ENCODE measurements at regions not wholly inside any gene's neighbourhood (a gene's known extent, or its start where the extent isn't known, plus 50 kb on each side); places are given as distances from the start of the nearest gene placed in this dataset.

GRCh38 chr2:78202366-78202765, 680.2 kb upstream of the LRRTM4 start:
- TF ChIP-seq ZNF37A (tag by site-specific recombination; IDR thresholded peaks at IDR 0.05): no peak
- no peak for TF ChIP-seq ZNF112 (tag by site-specific recombination; IDR thresholded peaks at IDR 0.05)
- TF ChIP-seq ZNF677 (tag by site-specific recombination; IDR thresholded peaks at IDR 0.05): no peak
- no peak for TF ChIP-seq ZNF354C (tag by site-specific recombination; IDR thresholded peaks at IDR 0.05; ENCODE audit: borderline replicate concordance, low read depth)
- TF ChIP-seq REPIN1 (tag by site-specific recombination; IDR thresholded peaks at IDR 0.05; ENCODE audit: low read depth): no peak
- no peak for TF ChIP-seq ZBTB11 (tag by site-specific recombination; conservative IDR thresholded peaks at IDR 0.05; ENCODE audit: low read depth)
- TF ChIP-seq ZNF658 (tag by site-specific recombination; IDR thresholded peaks at IDR 0.05): no peak
- no peak for TF ChIP-seq ZSCAN4 (tag by site-specific recombination; IDR thresholded peaks at IDR 0.05)
- no peak for TF ChIP-seq ZNF837 (tag by site-specific recombination; IDR thresholded peaks at IDR 0.05)
- TF ChIP-seq SCRT2 (tag by site-specific recombination; IDR thresholded peaks at IDR 0.05): no peak
- no peak for TF ChIP-seq ZSCAN18 (tag by site-specific recombination; IDR thresholded peaks at IDR 0.05)
- TF ChIP-seq ZNF639 (tag by site-specific recombination; IDR thresholded peaks at IDR 0.05): no peak
- TF ChIP-seq ZNF610 (tag by site-specific recombination; IDR thresholded peaks at IDR 0.05; ENCODE audit: borderline replicate concordance): no peak
- no peak for TF ChIP-seq KLF9 (tag by site-specific recombination; IDR thresholded peaks at IDR 0.05; ENCODE audit: low read depth)
- no peak for TF ChIP-seq PRDM1 (tag by site-specific recombination; IDR thresholded peaks at IDR 0.05)
- CTCF ChIA-PET: no interaction called here
- POLR2A ChIA-PET: no interaction called here
- H3K36me3 ChIP-seq (ENCODE audit: control insufficient read depth in 2 of 2, insufficient read depth in 1 of 2, low read length in 2 of 2): no peaks in the 10 kb centered on the region
- H3K27ac ChIP-seq (ENCODE audit: extremely low read depth, low read depth, low read length): no peak overlapping the region
- no peak overlapping the region for H3K4me3 ChIP-seq (ENCODE audit: low read depth, low read length)
- H3K4me1 ChIP-seq (ENCODE audit: control insufficient read depth, insufficient read depth, low read length): no peaks in the 10 kb centered on the region
- H3K9me3 ChIP-seq (ENCODE audit: control insufficient read depth, insufficient read depth, low read depth, low read length): no peaks in the 10 kb centered on the region

- TF ChIP-seq ZNF837 (tag by site-specific recombination; IDR thresholded peaks at IDR 0.05) (no peak), ZNF112 (tag by site-specific recombination; IDR thresholded peaks at IDR 0.05) (no peak), ZBTB21 (tag by site-specific recombination; IDR thresholded peaks at IDR 0.05) (no peak), PATZ1 (tag by site-specific recombination; IDR thresholded peaks at IDR 0.05) (no peak), MZF1 (tag by site-specific recombination; IDR thresholded peaks at IDR 0.05; ENCODE audit: borderline replicate concordance) (no peak), ZNF221 (tag by site-specific recombination; IDR thresholded peaks at IDR 0.05; ENCODE audit: borderline replicate concordance) (no peak), ZNF510 (tag by site-specific recombination; IDR thresholded peaks at IDR 0.05; ENCODE audit: insufficient replicate concordance) (no peak), ZNF548 (tag by site-specific recombination; IDR thresholded peaks at IDR 0.05) (no peak), TRIM28 (IDR thresholded peaks at IDR 0.05; ENCODE audit: borderline replicate concordance, low read length) (no peak)
- CTCF ChIA-PET: no interaction called here
- no peak overlapping the region for H3K4me3 ChIP-seq (ENCODE audit: low read depth, low read length)
These were observed 681.0 kb upstream of the LRRTM4 start for GRCh38 chr2:78202986-78203670.

More at GRCh38 chr2:78202986-78203670, 681.0 kb upstream of the LRRTM4 start:
- Histone ChIP-seq H3K36me3 (ENCODE audit: control insufficient read depth in 2 of 2, insufficient read depth in 1 of 2, low read length in 2 of 2) (no peaks in the 10 kb centered on the region), H3K9me3 (ENCODE audit: control insufficient read depth, insufficient read depth, low read depth, low read length) (no peaks in the 10 kb centered on the region), H3K27ac (ENCODE audit: extremely low read depth, low read depth, low read length) (no peak overlapping the region), H3K4me1 (ENCODE audit: control insufficient read depth, insufficient read depth, low read length) (no peaks in the 10 kb centered on the region)
- POLR2A ChIA-PET: no interaction called here

Measured in HEK293 (cell line).